Activated CD4-positive, alpha-beta T cell treated with anti-CD3 and anti-CD28 coated beads, Interleukin-2, amount 10 ng/mL, durations not matched to agents 7 days and 5 days (primary cell): ENCODE measurements at regions not wholly inside any gene's neighbourhood (a gene's known extent, or its start where the extent isn't known, plus 50 kb on each side); places are given as distances from the start of the nearest gene placed in this dataset.

ENCODE experiments used
- CTCF ChIA-PET: fragments of 350-600 bp; sonication (Branson Sonifier 250); formaldehyde crosslinking; loops from one replicate; lab custom pipeline; 2021; ENCODE audit warnings: antibody characterized with exemption; lab: Charles Lee
- POLR2A ChIA-PET: fragments of 350-600 bp; sonication (Branson Sonifier 250); formaldehyde crosslinking; loops from one replicate; lab custom pipeline; 2021; ENCODE audit warnings: antibody characterized with exemption; lab: Charles Lee
- DNase-seq: peaks from one replicate; pipeline ENCODE4 v3.0.0-alpha.2; 2020
- H3K27ac Mint-ChIP-seq: one replicate; pipeline ENCODE4 v1.8.0; 2021; ENCODE audit warnings: mild to moderate bottlenecking, moderate library complexity, mixed read lengths
- H3K27me3 Mint-ChIP-seq: one replicate; pipeline ENCODE4 v1.8.0; 2021; ENCODE audit warnings: mixed read lengths
- H3K36me3 Mint-ChIP-seq: one replicate; pipeline ENCODE4 v1.8.0; 2021; ENCODE audit warnings: low read depth, mixed read lengths
- H3K4me1 Mint-ChIP-seq: one replicate; pipeline ENCODE4 v1.8.0; 2021; ENCODE audit warnings: mixed read lengths
- H3K4me3 Mint-ChIP-seq: one replicate; pipeline ENCODE4 v1.8.0; 2021; ENCODE audit warnings: mild to moderate bottlenecking, moderate library complexity, mixed read lengths
- H3K9me3 Mint-ChIP-seq: one replicate; pipeline ENCODE4 v1.8.0; 2021; ENCODE audit warnings: mixed read lengths

DNA sequence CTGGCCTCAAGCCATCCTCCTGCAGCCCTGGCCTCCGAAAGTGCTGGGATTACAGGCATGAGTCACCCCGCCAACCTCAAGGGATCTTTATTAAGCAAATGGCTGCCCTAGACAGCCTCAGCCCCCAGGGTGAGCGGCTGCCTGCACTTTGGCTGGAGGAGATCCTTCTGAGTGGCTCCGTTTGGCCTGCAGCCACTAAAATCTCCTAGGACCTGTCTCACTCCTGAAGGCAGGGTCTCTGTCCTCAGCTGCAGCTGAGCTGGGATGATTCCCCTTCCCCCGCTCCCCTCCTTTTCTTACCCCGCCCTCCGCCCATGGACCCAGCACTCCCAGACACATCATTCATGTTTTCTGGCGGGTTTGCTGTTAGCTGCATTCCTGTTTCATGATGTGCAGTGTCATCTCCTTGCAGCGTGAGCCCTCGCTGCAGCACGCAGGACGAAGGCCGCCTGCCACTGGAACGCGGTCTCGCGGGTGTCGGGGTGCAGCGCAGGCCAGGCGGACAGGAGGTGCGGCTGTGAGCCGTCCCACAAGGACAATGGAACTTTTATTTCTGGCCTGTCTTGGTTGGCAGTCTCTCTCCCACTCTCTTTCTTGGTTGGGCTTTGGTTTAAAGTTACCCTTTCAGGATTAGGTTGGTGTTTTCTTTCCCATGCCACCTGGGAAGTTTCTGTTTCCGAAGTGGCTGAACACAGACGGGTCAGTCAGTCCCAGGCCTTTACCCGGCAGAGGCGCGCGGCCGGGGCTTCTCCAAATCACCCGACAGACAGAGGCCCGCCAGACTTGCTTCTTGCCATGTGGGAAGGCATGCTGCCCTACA is 137.1 kb downstream of the FOXD1 start:
- ChIA-PET POLR2A (no interaction called here), CTCF (no interaction called here)
- no peak overlapping the region for H3K27ac Mint-ChIP-seq
- peaks cover 3% of the 10 kb centered on the region for H3K4me1 Mint-ChIP-seq
- no peak overlapping the region for H3K4me3 Mint-ChIP-seq
- DNase-seq, result no peak
- H3K27me3 Mint-ChIP-seq, result peaks cover 78% of the 10 kb centered on the region
- no peaks in the 10 kb centered on the region for H3K9me3 Mint-ChIP-seq
- no peaks in the 10 kb centered on the region for H3K36me3 Mint-ChIP-seq

DNA sequence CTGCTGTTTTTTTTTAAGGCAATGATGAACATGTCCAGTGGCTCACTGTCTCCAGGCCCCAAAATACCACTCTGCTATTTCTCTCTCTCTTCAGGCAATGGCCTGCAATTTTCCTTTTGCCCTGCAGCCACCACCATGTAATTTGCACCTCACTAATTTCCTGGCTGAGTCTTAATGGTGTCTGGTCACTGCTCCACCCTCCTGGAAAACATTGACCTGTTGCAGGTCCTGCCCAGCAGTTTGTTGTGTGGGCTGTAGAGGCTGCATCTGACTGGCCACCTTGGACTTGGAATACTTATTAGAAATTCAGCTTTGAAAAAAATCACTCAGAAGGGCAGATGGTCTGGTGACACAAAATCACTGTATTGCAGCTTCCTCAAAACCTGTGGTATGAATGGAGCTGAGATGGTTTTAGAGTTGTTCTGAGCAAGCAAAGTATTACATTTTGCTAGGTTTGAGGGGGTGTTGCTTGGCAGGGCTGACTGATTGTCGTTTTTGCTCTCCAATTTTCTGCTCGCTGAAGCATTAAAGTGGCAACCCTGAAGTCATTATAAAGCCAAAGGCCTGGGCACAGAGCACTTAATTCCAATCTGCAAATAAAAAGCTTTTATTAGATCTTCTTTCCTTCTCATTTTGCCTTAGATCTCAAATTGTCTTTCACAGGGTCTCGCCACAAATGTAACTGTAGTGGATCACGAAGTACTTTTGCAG is 134.8 kb downstream of the TMEM174 start:
- ChIA-PET CTCF (no interaction called here), POLR2A (no interaction called here)
- DNase-seq, result no peak
- no peak overlapping the region for H3K27ac Mint-ChIP-seq
- peaks cover under 1% of the 10 kb centered on the region for H3K4me1 Mint-ChIP-seq
- peaks cover 88% of the 10 kb centered on the region for H3K27me3 Mint-ChIP-seq
- H3K9me3 Mint-ChIP-seq, result peaks cover under 1% of the 10 kb centered on the region
- H3K36me3 Mint-ChIP-seq, result peaks cover 1% of the 10 kb centered on the region
- H3K4me3 Mint-ChIP-seq, result no peak overlapping the region

DNA sequence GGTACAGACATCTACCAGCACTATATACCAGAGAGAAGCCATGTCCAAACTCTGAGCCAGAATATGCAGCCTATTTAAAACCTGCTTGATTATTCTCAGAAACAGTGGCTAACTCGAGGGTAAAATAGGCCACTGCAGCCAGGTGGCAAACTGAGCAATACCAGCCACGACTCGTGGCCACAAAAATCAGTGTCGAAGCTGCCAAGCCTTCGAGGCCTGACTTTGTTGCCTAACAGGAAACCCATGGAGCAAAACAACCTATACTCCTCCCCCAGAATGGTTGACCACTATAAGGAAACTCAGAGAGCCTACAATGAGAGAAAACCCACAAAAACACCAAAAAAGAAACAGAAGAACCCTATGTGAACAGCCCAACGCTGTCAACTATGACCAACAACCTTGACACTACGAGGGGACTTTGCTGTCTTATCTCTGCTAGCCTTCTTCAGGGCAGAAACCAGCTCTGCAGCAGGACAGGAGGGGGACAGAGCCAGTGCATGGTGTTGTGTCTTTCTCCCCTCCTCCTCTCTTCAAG is 133.8 kb downstream of the TMEM174 start:
- Mint-ChIP-seq H3K9me3 (peaks cover 2% of the 10 kb centered on the region), H3K36me3 (peaks cover 2% of the 10 kb centered on the region), H3K27me3 (peaks cover 86% of the 10 kb centered on the region), H3K4me1 (peaks cover 2% of the 10 kb centered on the region), H3K27ac (no peak overlapping the region), H3K4me3 (no peak overlapping the region)
- POLR2A ChIA-PET, result no interaction called here
- DNase-seq, result no peak
- CTCF ChIA-PET, result no interaction called here

DNA sequence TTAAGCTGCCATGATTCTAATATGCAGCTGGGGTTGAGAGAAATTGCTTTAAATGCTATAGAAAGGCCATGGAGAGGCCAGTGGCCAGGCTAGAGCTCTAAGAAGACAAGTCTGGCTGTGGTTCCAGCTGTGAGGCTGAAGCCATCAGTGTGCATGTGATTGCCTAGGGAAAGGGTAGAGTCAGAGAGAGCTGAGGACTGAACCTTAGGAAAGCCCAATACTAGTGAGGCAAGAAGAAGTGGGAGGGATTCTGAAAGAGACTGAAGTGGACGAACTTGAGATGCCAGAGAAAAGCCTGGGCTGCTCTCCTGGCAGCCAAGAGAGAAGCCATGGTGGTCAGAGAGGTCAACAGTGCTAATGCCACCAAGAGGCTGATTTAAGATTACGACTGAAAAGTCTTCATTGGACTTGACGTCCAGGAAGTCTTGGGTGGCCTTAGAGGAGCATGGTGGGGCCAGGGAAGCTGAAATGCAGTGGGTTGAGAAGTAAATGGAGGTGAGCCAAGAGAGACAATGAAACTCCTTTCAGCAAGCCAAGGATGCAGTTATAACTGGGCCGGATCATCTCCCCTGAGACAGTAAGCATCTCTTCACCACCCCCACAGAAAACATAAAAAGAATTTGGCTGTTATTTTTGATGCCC is 133.2 kb downstream of the TMEM174 start:
- ChIA-PET CTCF (interaction anchor here (0.8 kb wide), 1 partner anchor 23 kb away, joined by 3 read pairs; no protein-coding TSS in a partner anchor), POLR2A (no interaction called here)
- no peak for DNase-seq
- H3K4me1 Mint-ChIP-seq, result peaks cover 2% of the 10 kb centered on the region
- no peak overlapping the region for H3K4me3 Mint-ChIP-seq
- H3K36me3 Mint-ChIP-seq, result peaks cover 2% of the 10 kb centered on the region
- H3K9me3 Mint-ChIP-seq, result peaks cover 2% of the 10 kb centered on the region
- H3K27ac Mint-ChIP-seq, result no peak overlapping the region
- H3K27me3 Mint-ChIP-seq, result peaks cover 86% of the 10 kb centered on the region

DNA sequence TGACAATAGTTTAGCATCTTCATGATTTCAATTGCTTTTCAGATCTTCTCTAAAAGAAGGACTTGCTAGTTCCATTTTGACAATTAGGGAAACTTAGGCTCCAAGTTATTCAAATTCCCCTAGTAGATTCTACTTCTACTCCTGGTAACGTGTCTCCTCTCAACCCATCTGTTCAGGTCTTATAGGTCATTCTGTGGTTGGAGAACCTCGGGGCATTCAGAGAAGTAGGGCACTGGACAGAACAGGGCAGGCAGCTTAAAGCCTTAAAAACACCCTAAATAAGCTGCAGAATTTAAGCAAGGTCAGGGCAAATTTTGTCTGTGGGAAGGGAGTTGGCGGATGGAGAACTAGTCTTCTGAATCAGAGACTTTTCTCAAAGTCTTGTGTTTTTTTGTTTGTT is 132.4 kb downstream of the TMEM174 start:
- CTCF ChIA-PET, result interaction anchor here (0.8 kb wide), 1 partner anchor 23 kb away, joined by 3 read pairs; no protein-coding TSS in a partner anchor
- peaks cover 2% of the 10 kb centered on the region for H3K9me3 Mint-ChIP-seq
- H3K27me3 Mint-ChIP-seq, result peaks cover 89% of the 10 kb centered on the region

DNA sequence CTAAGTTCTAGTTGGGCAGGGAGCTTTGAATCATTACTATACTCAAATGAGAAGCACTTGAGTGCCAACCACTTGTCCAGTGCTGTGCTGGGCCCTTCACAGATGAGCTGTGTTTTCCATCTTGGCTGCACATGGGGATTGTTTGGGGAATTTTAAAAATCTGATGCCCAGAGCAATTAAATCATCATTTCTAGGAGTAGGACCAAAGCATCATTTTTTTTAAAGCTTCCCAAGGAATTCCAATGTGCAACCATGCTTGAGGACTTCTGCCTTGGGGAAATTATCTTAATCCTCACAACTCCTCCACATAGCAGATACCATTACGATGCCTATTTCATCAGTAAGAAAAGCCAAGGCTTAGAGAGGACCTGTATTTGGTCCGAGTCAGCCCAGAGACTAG is 131.4 kb downstream of the TMEM174 start:
- CTCF ChIA-PET, result interaction anchor here (1.1 kb wide), 1 partner anchor 19 kb away, joined by 4 read pairs; no protein-coding TSS in a partner anchor
- Mint-ChIP-seq H3K27ac (no peak overlapping the region), H3K4me1 (peaks cover 5% of the 10 kb centered on the region), H3K27me3 (peaks cover 93% of the 10 kb centered on the region), H3K36me3 (peaks cover 2% of the 10 kb centered on the region), H3K9me3 (peaks cover 2% of the 10 kb centered on the region), H3K4me3 (no peak overlapping the region)
- DNase-seq, result no peak
- POLR2A ChIA-PET, result no interaction called here

More for the DNA sequence above, 132.4 kb downstream of the TMEM174 start:
- H3K4me1 Mint-ChIP-seq, result peaks cover 2% of the 10 kb centered on the region
- no peak overlapping the region for H3K27ac Mint-ChIP-seq
- no peak for DNase-seq
- peaks cover 2% of the 10 kb centered on the region for H3K36me3 Mint-ChIP-seq
- no peak overlapping the region for H3K4me3 Mint-ChIP-seq
- POLR2A ChIA-PET, result no interaction called here

DNA sequence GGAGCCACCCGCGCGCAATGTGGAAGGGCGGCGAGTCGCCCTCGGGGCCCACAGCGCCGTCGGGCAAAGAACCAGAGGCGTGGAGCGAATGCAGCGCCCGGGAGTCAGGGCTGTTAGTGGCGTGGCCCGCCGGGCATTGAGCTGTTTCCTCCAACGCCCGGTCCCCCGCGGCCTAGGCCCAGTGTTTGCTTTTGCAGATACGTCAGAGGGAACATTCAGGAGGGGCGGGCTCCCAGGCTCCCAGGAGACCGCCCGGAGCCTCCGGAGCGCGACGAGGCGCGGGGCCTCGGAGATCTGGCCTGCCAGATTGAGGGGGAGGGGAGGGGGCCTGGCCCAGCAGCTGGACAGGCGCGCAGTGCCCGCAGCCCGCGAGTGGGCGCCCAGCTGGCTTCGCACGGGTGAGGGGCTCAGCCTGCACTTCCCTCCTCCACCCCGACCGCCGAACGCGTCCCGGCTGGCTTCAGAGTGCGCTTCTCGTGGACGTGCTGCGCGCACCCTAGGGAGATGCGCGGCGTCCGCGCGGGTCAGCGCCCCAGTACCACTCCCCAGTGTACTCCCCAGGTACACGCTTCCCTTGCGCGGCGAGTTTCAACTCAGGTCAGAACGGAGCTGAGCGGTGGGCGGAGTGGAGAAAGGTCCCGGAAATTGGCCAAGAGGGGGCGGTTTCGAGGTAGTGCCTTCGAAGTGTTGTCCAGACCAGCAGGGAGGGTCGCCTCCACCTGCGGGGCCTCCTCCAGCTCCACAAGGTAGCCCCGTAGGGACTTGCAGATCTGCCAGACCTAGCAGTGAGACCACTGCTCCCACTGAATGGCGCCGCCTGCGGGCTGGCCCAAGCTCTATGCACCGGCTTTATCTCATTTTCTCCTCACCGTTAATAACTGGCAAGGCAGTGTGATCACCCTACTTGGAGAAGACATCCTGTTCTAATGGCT is 130.4 kb downstream of the TMEM174 start:
- Mint-ChIP-seq H3K27me3 (peaks cover 94% of the 10 kb centered on the region), H3K36me3 (peaks cover 2% of the 10 kb centered on the region), H3K4me1 (peaks cover 8% of the 10 kb centered on the region), H3K9me3 (peaks cover 2% of the 10 kb centered on the region), H3K27ac (no peak overlapping the region), H3K4me3 (no peak overlapping the region)
- no peak for DNase-seq
- CTCF ChIA-PET, result interaction anchor here (1.1 to 1.5 kb wide), 3 partner anchors 10 to 73 kb away, joined by 3 to 4 read pairs (median 3); no protein-coding TSS in a partner anchor
- POLR2A ChIA-PET, result no interaction called here

DNA sequence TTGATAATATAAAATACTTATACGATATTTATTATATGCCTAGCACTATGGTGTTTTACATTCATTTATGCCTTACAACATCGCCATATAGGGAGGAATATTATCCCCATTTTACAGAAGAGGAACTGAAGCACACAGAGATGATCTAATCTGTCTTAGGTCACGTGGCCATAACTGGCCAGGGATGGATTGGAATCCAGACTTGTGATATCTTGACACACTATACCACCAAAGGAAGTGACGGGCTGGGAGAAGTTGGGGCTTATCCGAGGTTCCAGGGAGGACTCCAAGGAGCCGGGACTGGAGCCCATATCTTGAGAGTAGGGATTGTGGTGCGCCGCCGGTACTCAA is 129.8 kb downstream of the TMEM174 start:
- peaks cover 8% of the 10 kb centered on the region for H3K4me1 Mint-ChIP-seq
- CTCF ChIA-PET, result interaction anchor here (1.2 to 1.5 kb wide), 3 partner anchors 10 to 86 kb away, joined by 3 to 4 read pairs (median 3); no protein-coding TSS in a partner anchor
- peaks cover 2% of the 10 kb centered on the region for H3K36me3 Mint-ChIP-seq
- peaks cover 91% of the 10 kb centered on the region for H3K27me3 Mint-ChIP-seq
- peaks cover 2% of the 10 kb centered on the region for H3K9me3 Mint-ChIP-seq
- H3K4me3 Mint-ChIP-seq, result no peak overlapping the region
- DNase-seq, result no peak
- H3K27ac Mint-ChIP-seq, result peak overlapping the region; percentile 74
- POLR2A ChIA-PET, result no interaction called here

DNA sequence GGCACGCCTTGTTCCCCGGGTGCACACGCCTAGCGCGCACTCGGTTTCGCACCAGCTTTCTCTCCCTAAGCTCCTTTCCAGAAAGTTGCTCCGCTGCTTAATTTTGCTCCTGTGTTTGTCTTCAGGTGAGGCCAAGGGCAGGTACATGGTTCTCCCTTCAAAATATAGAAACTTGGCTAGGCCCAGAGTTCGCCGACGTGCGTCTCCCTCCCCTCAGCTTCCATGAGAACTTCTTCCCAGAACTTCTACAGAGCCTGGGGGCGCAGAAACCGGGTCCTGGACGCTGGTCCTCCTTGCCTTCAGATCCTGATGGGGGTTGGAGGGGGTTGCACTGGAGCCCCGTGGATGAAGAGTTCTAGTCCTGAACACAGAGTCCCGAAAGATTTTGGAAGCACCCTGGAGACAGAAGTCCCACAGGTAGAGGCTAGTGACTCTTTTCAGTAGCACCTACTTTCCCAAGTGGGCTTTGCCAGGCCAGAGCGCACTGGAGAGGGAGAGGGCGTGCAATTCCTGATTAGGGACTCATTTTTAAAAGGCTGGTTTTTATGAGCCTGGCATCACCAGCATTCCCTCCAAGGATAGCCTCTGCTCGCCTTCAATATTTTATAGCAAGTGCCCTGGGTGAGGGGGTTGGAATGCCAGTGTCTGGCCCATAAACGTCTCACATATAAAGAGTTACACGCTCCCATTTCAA is 128.4 kb downstream of the TMEM174 start:
- Mint-ChIP-seq H3K4me3 (no peak overlapping the region), H3K4me1 (peaks cover 10% of the 10 kb centered on the region), H3K27me3 (peaks cover 90% of the 10 kb centered on the region)

DNA sequence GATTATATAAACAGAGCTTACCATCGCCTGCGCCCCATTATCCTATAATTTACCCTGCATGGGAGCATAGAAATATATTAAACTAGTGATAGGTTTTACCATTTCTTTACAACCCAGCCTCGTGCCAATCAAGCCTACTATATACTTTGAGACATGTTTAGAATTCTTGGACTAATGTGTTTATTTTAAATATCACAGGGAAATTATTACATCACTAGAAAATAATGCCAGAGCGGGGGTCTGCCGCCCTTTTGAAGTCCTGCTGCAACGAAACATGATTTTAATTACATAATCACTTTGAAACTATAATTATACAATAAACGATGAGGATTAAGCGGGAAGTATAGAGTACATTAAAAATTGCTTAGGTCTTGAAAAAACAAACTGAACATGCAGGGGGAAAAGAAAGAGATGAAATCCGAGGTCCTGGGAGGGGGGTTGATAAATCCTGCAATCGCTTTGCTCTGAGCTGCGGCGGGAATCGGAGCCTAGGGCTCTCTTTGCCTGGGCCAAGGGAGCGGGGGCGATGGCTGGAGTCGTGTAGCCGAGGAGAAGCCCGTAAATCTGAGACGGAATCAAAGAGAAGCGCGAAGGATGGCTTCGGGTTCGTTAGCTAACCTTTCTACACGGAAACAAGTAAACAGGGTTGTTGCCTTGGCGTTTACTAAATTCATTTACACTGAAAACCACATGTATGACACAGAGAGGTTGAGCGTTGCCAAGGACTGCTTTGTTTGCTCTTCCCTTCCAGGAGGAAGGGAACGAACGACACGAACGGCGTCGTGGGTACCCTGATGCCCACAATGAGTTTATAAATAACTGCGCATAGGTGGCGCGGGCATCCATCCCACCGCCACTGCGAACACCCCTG is 127.6 kb downstream of the TMEM174 start:
- ChIA-PET CTCF (no interaction called here), POLR2A (no interaction called here)
- peaks cover 89% of the 10 kb centered on the region for H3K27me3 Mint-ChIP-seq
- peaks cover 10% of the 10 kb centered on the region for H3K4me1 Mint-ChIP-seq
- peaks cover 2% of the 10 kb centered on the region for H3K9me3 Mint-ChIP-seq
- H3K36me3 Mint-ChIP-seq, result peaks cover 2% of the 10 kb centered on the region
- DNase-seq, result no peak
- H3K27ac Mint-ChIP-seq, result peak overlapping the region; percentile 48
- H3K4me3 Mint-ChIP-seq, result peak overlapping the region; percentile 32

More for the DNA sequence above, 128.4 kb downstream of the TMEM174 start:
- CTCF ChIA-PET, result interaction anchor here (1.3 kb wide), 1 partner anchor 87 kb away, joined by 4 read pairs; no protein-coding TSS in a partner anchor
- peaks cover 2% of the 10 kb centered on the region for H3K9me3 Mint-ChIP-seq
- no peak overlapping the region for H3K27ac Mint-ChIP-seq
- peaks cover 2% of the 10 kb centered on the region for H3K36me3 Mint-ChIP-seq
- POLR2A ChIA-PET, result no interaction called here
- no peak for DNase-seq
